ENCODE measurements at regions not wholly inside any gene's neighbourhood (a gene's known extent, or its start where the extent isn't known, plus 50 kb on each side); places are given as distances from the start of the nearest gene placed in this dataset.
"Not testable (repeated sequence)": the region's sequence is repeated elsewhere in the genome, so short reads cannot be mapped to it uniquely, and the experiment has no call there.

DNA sequence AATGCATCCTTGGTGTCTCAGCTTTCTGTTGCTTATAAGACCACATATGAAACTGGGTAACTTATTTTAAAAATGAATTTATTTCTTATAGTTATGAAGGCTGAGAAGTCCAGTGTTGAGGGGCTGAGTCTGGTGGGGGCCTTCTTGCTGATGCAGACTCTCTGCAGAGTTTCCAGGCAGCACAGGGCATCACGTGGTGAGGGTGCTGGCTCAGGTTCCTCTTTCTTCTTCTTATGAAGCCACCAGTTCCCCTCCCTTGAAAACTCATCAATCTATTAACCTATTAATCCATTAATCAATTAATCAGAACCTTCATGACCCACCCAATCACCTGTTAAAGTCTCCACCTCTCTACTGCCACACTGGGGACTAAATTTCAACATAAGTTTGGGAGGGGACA is 595.6 kb upstream of the NRP1 start:
- ATAC-seq (ENCODE audit: low read depth) = no peak
- no peaks in the 10 kb centered on the region for H3K36me3 Mint-ChIP-seq
- H3K4me1 Mint-ChIP-seq = no peaks in the 10 kb centered on the region
- DNase-seq (ENCODE audit: low spot score in 2 of 2) = no peak
- H3K27ac Mint-ChIP-seq = no peak overlapping the region
- H3K4me3 Mint-ChIP-seq = no peak overlapping the region
- H3K9me3 Mint-ChIP-seq = peaks cover 3% of the 10 kb centered on the region
- H3K27me3 Mint-ChIP-seq = peaks cover 2% of the 10 kb centered on the region

- no peaks in the 10 kb centered on the region for H3K36me3 Mint-ChIP-seq
- H3K27me3 Mint-ChIP-seq = no peaks in the 10 kb centered on the region
- H3K27ac Mint-ChIP-seq = no peak overlapping the region
- H3K4me3 Mint-ChIP-seq = no peak overlapping the region
- no peaks in the 10 kb centered on the region for H3K4me1 Mint-ChIP-seq
- H3K9me3 Mint-ChIP-seq = peaks cover 5% of the 10 kb centered on the region
- ATAC-seq (ENCODE audit: low read depth) (no peak), DNase-seq (ENCODE audit: low spot score in 2 of 2) (no peak)
These were observed 592.9 kb upstream of the NRP1 start for GRCh38 chr10:33927347-33927746.

DNA sequence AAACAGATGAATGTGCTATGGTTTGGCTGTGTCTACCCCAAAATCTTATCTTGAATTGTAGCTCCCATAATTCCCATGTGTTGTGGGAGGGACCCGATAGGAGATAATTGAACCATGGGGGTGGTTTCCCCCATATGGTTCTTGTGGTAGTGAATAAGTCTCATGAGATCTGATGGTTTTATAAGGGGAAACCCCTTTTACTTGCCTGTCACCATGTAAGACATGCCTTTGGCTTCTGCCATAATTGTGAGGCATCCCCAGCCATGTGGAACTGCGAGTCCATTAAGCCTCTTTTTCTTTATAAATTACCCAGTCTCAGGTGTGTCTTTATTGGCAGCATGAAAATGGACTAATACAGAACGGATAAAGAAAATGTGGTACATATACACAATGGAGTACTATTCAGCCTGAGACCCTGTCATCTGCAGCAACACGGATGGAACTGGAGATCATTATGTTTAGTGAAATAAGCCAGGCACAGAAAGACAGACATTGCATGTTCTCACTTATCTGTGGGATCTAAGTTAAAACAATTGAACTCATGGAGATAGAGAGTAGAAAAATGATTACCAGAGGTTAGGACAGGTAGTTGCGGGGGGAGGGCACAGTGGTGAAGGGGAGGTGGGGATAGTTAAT is 587.6 kb upstream of the NRP1 start:
- ATAC-seq (ENCODE audit: low read depth) = no peak
- Mint-ChIP-seq H3K4me1 (no peaks in the 10 kb centered on the region), H3K27me3 (no peaks in the 10 kb centered on the region), H3K9me3 (peaks cover 4% of the 10 kb centered on the region), H3K4me3 (no peak overlapping the region), H3K36me3 (no peaks in the 10 kb centered on the region), H3K27ac (no peak overlapping the region)
- no peak for DNase-seq (ENCODE audit: low spot score in 2 of 2)

GRCh38 chr10:33920351-33920750 is 585.9 kb upstream of the NRP1 start:
- Mint-ChIP-seq H3K27ac (no peak overlapping the region), H3K4me3 (no peak overlapping the region), H3K27me3 (no peaks in the 10 kb centered on the region), H3K4me1 (no peaks in the 10 kb centered on the region), H3K9me3 (peaks cover 4% of the 10 kb centered on the region), H3K36me3 (no peaks in the 10 kb centered on the region)
- DNase-seq (ENCODE audit: low spot score in 2 of 2) (no peak), ATAC-seq (ENCODE audit: low read depth) (no peak)

GRCh38 chr10:33919244-33919643 is 584.8 kb upstream of the NRP1 start:
- Mint-ChIP-seq H3K9me3 (peaks cover 4% of the 10 kb centered on the region), H3K27ac (no peak overlapping the region), H3K4me3 (no peak overlapping the region), H3K36me3 (no peaks in the 10 kb centered on the region), H3K27me3 (no peaks in the 10 kb centered on the region), H3K4me1 (no peaks in the 10 kb centered on the region)
- no peak for DNase-seq (ENCODE audit: low spot score in 2 of 2)
- ATAC-seq (ENCODE audit: low read depth) = no peak

DNA sequence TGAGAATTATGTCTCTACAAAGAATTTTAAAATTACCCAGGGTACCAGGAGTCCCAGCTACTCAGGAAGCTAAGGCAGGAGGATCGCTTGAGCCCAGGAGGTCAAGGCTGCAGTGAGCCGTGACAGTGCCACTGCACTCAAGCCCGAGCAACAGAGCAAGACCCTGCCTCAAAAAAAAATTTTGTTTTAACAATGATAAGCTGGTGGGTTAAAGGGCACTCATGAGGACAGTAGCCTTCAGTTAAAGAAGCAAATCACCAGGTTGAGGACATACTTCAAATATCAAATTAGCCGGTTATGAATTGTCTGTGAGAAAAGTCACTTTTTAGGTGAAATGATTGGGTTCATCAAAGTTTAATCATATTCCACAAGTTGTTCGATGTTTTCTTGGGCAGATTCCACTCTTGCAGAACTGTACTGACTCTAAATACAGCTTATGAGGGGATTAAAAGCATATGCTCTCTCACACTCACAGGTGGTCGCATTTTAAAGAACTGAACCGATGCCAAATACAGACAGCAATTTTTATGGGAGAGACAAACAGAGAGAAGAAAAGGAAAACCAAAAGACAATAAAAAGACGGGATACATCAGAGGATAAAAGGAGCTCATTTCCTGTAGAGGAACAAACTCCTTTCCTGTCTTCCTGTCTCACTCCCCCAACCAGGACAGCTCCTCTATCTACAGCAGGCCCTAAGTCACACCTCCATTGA is 582.8 kb upstream of the NRP1 start:
- Mint-ChIP-seq H3K9me3 (peaks cover 3% of the 10 kb centered on the region), H3K27ac (no peak overlapping the region), H3K27me3 (peaks cover 1% of the 10 kb centered on the region), H3K4me3 (no peak overlapping the region), H3K4me1 (no peaks in the 10 kb centered on the region), H3K36me3 (no peaks in the 10 kb centered on the region)
- DNase-seq (ENCODE audit: low spot score in 2 of 2) = no peak
- ATAC-seq (ENCODE audit: low read depth) = no peak

- Mint-ChIP-seq H3K4me1 (no peaks in the 10 kb centered on the region), H3K36me3 (no peaks in the 10 kb centered on the region), H3K4me3 (no peak overlapping the region), H3K27ac (no peak overlapping the region), H3K9me3 (no peaks in the 10 kb centered on the region), H3K27me3 (peaks cover 1% of the 10 kb centered on the region)
- no peak for ATAC-seq (ENCODE audit: low read depth)
- no peak for DNase-seq (ENCODE audit: low spot score in 2 of 2)
These were observed 580.3 kb upstream of the NRP1 start for GRCh38 chr10:33914746-33915145.

DNA sequence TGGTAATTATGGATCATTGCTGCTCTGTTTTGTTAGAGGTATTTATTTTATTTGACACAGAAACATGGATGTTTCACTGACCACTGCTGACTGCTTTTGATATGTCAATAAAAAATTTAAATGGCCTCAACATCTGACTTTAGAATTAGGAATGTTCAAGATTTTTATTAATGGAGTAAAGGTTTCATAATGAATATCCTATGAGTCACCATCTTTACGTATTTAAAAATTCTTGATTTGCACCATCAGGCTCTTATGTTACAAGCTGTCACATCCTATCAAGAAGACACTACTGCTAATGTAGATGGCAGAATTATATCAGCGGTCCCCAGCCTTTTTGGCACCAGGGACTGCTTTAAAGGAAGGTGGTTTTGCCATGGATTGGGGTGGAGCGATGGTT is 578.7 kb upstream of the NRP1 start:
- no peaks in the 10 kb centered on the region for H3K36me3 Mint-ChIP-seq
- no peaks in the 10 kb centered on the region for H3K4me1 Mint-ChIP-seq
- H3K4me3 Mint-ChIP-seq = no peak overlapping the region
- ATAC-seq (ENCODE audit: low read depth) (no peak), DNase-seq (ENCODE audit: low spot score in 2 of 2) (no peak)
- no peaks in the 10 kb centered on the region for H3K9me3 Mint-ChIP-seq
- H3K27me3 Mint-ChIP-seq = peaks cover 1% of the 10 kb centered on the region
- no peak overlapping the region for H3K27ac Mint-ChIP-seq

DNA sequence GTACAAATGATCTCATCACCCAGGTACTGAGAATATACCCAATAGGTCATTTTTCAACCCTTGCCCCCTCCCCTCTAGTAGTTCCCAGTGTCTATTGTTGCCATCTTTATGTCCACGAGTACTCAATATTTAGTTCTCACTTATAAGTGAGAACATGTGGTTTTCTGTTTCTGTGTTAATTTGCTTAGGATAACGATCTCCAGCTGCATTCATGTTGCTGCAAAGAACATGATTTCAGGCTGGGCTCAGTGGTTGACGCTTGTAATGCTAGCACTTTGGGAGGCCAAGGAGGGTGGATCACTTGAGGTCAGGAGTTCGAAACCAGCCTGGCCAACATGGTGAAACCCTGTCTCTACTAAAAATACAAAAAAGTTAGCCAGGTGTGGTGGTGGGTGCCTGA is 575.0 kb upstream of the NRP1 start:
- not testable (repeated sequence) for H3K36me3 Mint-ChIP-seq; H3K9me3 Mint-ChIP-seq; ATAC-seq (ENCODE audit: low read depth); H3K4me3 Mint-ChIP-seq; H3K4me1 Mint-ChIP-seq; H3K27ac Mint-ChIP-seq; DNase-seq (ENCODE audit: low spot score in 2 of 2); H3K27me3 Mint-ChIP-seq

- H3K36me3 Mint-ChIP-seq = no peaks in the 10 kb centered on the region
- H3K27me3 Mint-ChIP-seq = no peaks in the 10 kb centered on the region
- H3K4me1 Mint-ChIP-seq = no peaks in the 10 kb centered on the region
- ATAC-seq (ENCODE audit: low read depth) = no peak
- no peak overlapping the region for H3K27ac Mint-ChIP-seq
- no peak for DNase-seq (ENCODE audit: low spot score in 2 of 2)
- peaks cover 2% of the 10 kb centered on the region for H3K9me3 Mint-ChIP-seq
- H3K4me3 Mint-ChIP-seq = no peak overlapping the region
These were observed 566.7 kb upstream of the NRP1 start for GRCh38 chr10:33901166-33901565.

DNA sequence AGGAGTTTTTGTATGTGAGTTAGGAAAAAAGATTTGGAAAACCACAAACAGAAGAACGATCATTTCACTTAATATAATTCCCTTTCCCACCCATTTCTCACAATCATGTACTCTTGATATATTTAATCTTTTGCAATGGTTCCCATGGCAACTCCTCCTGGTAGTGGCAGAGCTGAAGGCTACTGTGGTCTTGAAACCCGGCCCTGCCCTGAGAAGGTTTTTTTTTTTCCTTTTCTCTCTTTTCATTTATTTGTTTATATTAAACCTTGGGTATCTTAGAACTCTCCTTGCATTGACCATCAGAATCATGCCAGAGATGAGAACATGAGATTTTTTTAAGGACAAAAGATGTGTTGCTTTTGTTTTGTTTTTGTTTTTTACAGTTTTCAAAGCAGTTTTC is 566.1 kb upstream of the NRP1 start:
- DNase-seq (ENCODE audit: low spot score in 2 of 2) (no peak), ATAC-seq (ENCODE audit: low read depth) (no peak)
- Mint-ChIP-seq H3K27ac (no peak overlapping the region), H3K36me3 (no peaks in the 10 kb centered on the region), H3K9me3 (peaks cover 2% of the 10 kb centered on the region), H3K4me1 (no peaks in the 10 kb centered on the region), H3K4me3 (no peak overlapping the region), H3K27me3 (no peaks in the 10 kb centered on the region)

DNA sequence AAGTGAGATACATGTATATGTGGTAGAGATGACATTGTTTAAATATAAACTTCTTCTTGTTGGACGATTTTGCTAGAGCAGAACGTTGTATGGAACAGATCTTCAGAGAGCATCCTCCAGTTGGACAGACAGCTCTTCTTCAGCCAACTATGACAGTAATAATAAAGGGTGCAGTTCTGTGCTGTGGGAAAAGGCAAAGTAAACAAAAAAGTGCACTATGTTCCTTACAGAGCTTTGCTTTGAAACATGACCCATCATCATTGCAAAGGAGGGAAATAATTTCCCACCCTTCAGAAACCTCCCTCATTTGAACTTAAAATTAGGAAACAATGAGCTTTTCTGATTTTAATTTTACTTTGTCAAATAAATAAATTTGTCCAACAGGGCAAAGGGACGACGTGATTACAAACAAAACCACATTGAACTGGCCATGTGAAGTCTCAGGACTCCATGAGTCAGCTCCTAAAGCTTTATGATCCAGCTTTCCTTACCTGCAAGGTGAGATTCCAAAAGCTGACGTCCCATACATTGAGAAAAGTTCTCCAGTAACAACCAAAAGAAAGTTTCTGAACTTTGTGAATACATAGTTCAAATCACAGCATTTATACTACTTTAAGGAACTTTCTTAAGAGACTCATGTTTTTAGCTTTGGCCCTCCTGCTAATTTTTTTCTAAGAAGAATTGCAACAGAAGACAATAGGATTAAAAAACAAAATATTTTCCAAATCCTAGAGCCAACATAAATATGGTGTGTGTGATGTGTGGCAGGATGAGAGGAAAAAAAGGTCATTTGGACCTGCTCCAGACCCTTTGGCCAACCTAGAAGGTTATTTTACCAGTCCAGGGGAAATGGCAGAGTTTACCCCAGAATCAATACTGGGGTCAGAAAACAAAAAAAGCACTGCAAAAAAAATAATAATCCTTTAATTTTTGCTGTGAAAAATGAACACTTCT is 565.4 kb upstream of the NRP1 start:
- Mint-ChIP-seq H3K9me3 (peaks cover 2% of the 10 kb centered on the region), H3K36me3 (no peaks in the 10 kb centered on the region), H3K4me3 (no peak overlapping the region), H3K27ac (no peak overlapping the region), H3K4me1 (no peaks in the 10 kb centered on the region), H3K27me3 (no peaks in the 10 kb centered on the region)
- DNase-seq (ENCODE audit: low spot score in 2 of 2) = no peak
- no peak for ATAC-seq (ENCODE audit: low read depth)

DNA sequence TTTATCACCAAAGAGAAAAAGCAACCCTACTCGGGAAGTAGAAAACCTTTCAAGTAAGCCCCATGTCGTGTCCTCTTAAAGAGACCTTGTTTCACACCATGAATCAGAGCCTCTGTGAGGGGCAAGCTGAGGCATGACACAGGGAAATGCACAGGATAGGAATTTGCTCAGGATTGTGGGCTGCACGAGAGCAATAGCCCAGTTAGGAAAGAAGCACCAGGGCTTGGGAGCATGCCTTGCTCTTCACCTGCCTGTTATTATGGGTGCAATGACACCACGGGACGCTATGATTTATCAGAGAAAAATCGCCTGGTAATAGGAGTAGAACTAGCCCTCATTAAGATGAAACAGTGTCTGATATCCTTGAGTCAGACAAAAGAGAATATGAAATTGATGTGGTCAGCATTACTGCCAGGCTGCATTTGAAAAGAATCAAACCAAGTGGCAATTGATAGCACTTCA is 562.9 kb upstream of the NRP1 start:
- no peaks in the 10 kb centered on the region for H3K36me3 Mint-ChIP-seq
- peaks cover 2% of the 10 kb centered on the region for H3K9me3 Mint-ChIP-seq
- no peaks in the 10 kb centered on the region for H3K27me3 Mint-ChIP-seq
- no peaks in the 10 kb centered on the region for H3K4me1 Mint-ChIP-seq
- DNase-seq (ENCODE audit: low spot score in 2 of 2) (no peak), ATAC-seq (ENCODE audit: low read depth) (no peak)
- H3K4me3 Mint-ChIP-seq = no peak overlapping the region
- H3K27ac Mint-ChIP-seq = peak overlapping the region; percentile 62

- no peaks in the 10 kb centered on the region for H3K4me1 Mint-ChIP-seq
- no peak overlapping the region for H3K27ac Mint-ChIP-seq
- H3K9me3 Mint-ChIP-seq = peaks cover 3% of the 10 kb centered on the region
- ATAC-seq (ENCODE audit: low read depth) (no peak), DNase-seq (ENCODE audit: low spot score in 2 of 2) (no peak)
- H3K4me3 Mint-ChIP-seq = no peak overlapping the region
- H3K36me3 Mint-ChIP-seq = no peaks in the 10 kb centered on the region
- no peaks in the 10 kb centered on the region for H3K27me3 Mint-ChIP-seq
These were observed 559.0 kb upstream of the NRP1 start for GRCh38 chr10:33893506-33893905.
